Endothelial cell of umbilical vein (primary cell): ENCODE measurements at regions not wholly inside any gene's neighbourhood (a gene's known extent, or its start where the extent isn't known, plus 50 kb on each side); places are given as distances from the start of the nearest gene placed in this dataset.

Experiments used
- BruUV-seq: library from RNA; stranded (reverse); fragments of 400-500 nt; replicated peaks from 2 replicates; lab custom pipeline; 2021; lab: Mats Ljungman, UMichigan
- CTCF ChIA-PET: fragments of 300-600, 350-600 bp; sonication (Branson Sonifier 250); formaldehyde crosslinking; loops from one replicate; lab custom pipeline; 2021; ENCODE audit warnings: antibody characterized with exemption, inconsistent platforms; lab: Charles Lee
- POLR2A ChIA-PET: fragments of 300-600, 350-600 bp; sonication (Branson Sonifier 250); formaldehyde crosslinking; loops from one replicate; lab custom pipeline; 2021; ENCODE audit warnings: antibody characterized with exemption, inconsistent platforms; lab: Charles Lee
- DNase-seq: peaks from one replicate; pipeline ENCODE4 v3.0.0-alpha.2; 2011; ENCODE audit warnings: low read depth, low spot score
- FAIRE-seq: peaks from 2 replicates; lab custom pipeline; 2011; peaks lifted over from hg19 to GRCh38; lab: Jason Lieb, UNC
- H2AFZ ChIP-seq: 2 replicates; pipeline ENCODE4 v1.6.0; 2012; ENCODE audit warnings: low read depth, low read length, control low read depth, inconsistent platforms
- H3K27ac ChIP-seq: 2 replicates; pipeline ENCODE4 v1.5.1; 2011; ENCODE audit warnings: low read depth, mild to moderate bottlenecking, control low read depth, low read length, moderate library complexity; ENCODE audit not compliant: insufficient read depth
- H3K27me3 ChIP-seq, 2 experiments: 2 replicates each; pipeline versions ENCODE4 v1.6.0 to v1.6.1; 2011; ENCODE audit warnings: low read length in 2 of 2, mixed read lengths in 1 of 2; ENCODE audit not compliant: control insufficient read depth in 2 of 2, insufficient read depth in 2 of 2
- H3K36me3 ChIP-seq, 2 experiments: 2 replicates in 1 of 2; 3 replicates in 1 of 2; pipeline ENCODE4 v1.5.1; 2011; ENCODE audit warnings: low read length in 2 of 2, mild to moderate bottlenecking in 1 of 2, moderate library complexity in 1 of 2; ENCODE audit not compliant: control insufficient read depth in 2 of 2, insufficient read depth in 2 of 2; ENCODE audit errors: extremely low read depth in 1 of 2
- H3K4me1 ChIP-seq: 3 replicates; pipeline ENCODE4 v1.5.1; 2011; ENCODE audit warnings: mild to moderate bottlenecking, low read length; ENCODE audit not compliant: control insufficient read depth, insufficient read depth; ENCODE audit errors: extremely low read depth
- H3K4me2 ChIP-seq: 2 replicates; pipeline ENCODE4 v1.6.1; 2011; ENCODE audit warnings: low read length, control low read depth, mixed read lengths; ENCODE audit not compliant: insufficient read depth
- H3K4me3 ChIP-seq, 3 experiments: fragments of 200-600 bp in 1 of 3; sonication (generic), shearing (Covaris generic) in 1 of 3; replicated peaks in 1 of 3; 2 replicates each; pipeline ENCODE4 v1.5.1; 2011 to 2016; ENCODE audit warnings: control low read depth in 3 of 3, low read length in 3 of 3, mild to moderate bottlenecking in 2 of 3, inconsistent platforms in 1 of 3, low read depth in 1 of 3, moderate library complexity in 1 of 3; ENCODE audit not compliant: insufficient read depth in 1 of 3
- H3K79me2 ChIP-seq: 2 replicates; pipeline ENCODE4 v1.6.0; 2012; ENCODE audit warnings: low read length, inconsistent platforms; ENCODE audit not compliant: control insufficient read depth, insufficient read depth
- H3K9ac ChIP-seq: replicated peaks from 2 replicates; pipeline ENCODE3; 2011; ENCODE audit warnings: low read length, control low read depth; ENCODE audit not compliant: insufficient read depth; ENCODE audit errors: extremely low read depth
- H3K9me1 ChIP-seq: replicated peaks from 3 replicates; pipeline ENCODE4 v1.6.0; 2011; ENCODE audit warnings: mild to moderate bottlenecking, low read length; ENCODE audit not compliant: control insufficient read depth, insufficient read depth; ENCODE audit errors: extremely low read depth
- H3K9me3 ChIP-seq: replicated peaks from 2 replicates; pipeline ENCODE4 v1.5.1; 2012; ENCODE audit warnings: low read length, inconsistent platforms; ENCODE audit not compliant: control insufficient read depth, insufficient read depth
- H4K20me1 ChIP-seq: replicated peaks from 2 replicates; pipeline ENCODE3; 2011; ENCODE audit warnings: mild to moderate bottlenecking, low read length; ENCODE audit not compliant: control insufficient read depth, insufficient read depth; ENCODE audit errors: extremely low read depth
- EZH2 ChIP-seq: IDR thresholded peaks from 2 replicates; pipeline ENCODE4 v1.6.1; 2012; ENCODE audit warnings: borderline replicate concordance, low read depth, mild to moderate bottlenecking, moderate library complexity, low read length, inconsistent platforms; ENCODE audit not compliant: severe bottlenecking
- FOS ChIP-seq: IDR thresholded peaks from 2 replicates; pipeline ENCODE4 v1.6.1; 2011; ENCODE audit warnings: mild to moderate bottlenecking, low read length, moderate library complexity, borderline replicate concordance; ENCODE audit not compliant: insufficient read depth
- GATA2 ChIP-seq: IDR thresholded peaks from 2 replicates; pipeline ENCODE4 v1.7.0; 2011; ENCODE audit warnings: low read depth, mild to moderate bottlenecking, moderate library complexity, mixed read lengths, low read length; ENCODE audit not compliant: insufficient read length, insufficient read depth
- MYC ChIP-seq: IDR thresholded peaks from one replicate; pipeline ENCODE4 v1.6.1; 2011; ENCODE audit warnings: mild to moderate bottlenecking, low read depth, low read length
- dilution Hi-C: fragments of 300-500 bp; cut with MboI; formaldehyde crosslinking; loops from one replicate; pipeline ENCODE4 v1.15.0; 2019; ENCODE audit warnings: low sequenced_read_pairs; ENCODE audit not compliant: extremely low pct_ligation_motif_present
- intact Hi-C: fragments of 100-400 bp; cut with micrococcal nuclease; formaldehyde crosslinking; loops from one replicate; pipeline ENCODE4 v1.10.0; 2022
- TF ChIP-seq, protein P1 (sequence below): IDR thresholded peaks from 2 replicates; pipeline ENCODE4 v1.6.1; 2011; ENCODE audit not compliant: insufficient read depth, insufficient read length
- TF ChIP-seq, protein P2 (sequence below), 2 donors: IDR thresholded peaks; 1 replicate in 1 of 2; 2 replicates in 1 of 2; pipeline ENCODE4 v1.5.1; 2011; ENCODE audit warnings: low read length in 2 of 2, mild to moderate bottlenecking in 2 of 2, moderate library complexity in 2 of 2, control low read depth in 1 of 2, inconsistent platforms in 1 of 2, low read depth in 1 of 2; ENCODE audit not compliant: insufficient read depth in 1 of 2; ENCODE audit errors: extremely low read depth in 1 of 2

DNA sequence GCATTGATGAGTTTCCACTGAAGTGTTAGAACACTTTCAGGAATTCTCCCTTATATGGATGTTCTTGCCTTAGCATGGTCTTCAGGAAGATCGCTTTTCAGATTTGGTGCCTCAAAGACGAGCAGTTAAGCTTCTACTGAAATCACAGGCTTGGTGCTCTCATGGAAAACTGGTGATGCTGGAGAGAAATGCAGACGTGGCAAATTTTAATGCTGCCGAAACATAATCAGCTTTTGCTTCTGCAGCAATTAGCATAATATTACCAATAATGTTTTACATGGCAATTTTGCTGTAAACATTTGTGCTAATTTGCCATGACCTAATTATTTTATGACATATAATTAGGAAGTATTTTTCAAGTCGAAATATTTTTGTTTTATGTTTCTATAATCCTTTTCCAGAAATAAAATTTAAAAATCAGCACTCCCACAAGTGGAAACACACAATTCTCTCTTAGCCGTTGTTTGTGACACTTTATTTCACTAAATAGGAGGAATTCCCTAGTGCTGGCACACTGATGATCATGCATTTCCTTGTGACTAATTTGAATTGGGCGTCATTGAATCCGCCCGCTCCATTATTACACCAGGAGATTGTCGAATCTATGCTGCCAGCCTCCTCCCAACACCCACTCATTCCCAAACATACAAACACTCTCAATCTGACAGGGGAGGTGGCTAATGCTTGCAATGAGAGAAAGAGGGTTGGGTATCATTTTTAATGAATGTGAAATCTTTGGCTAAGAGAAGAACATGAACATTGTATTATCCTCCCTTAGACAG lies 506.8 kb upstream of the PPP2R3A start:
- Histone ChIP-seq H3K4me2 (no peak overlapping the region), H3K27ac (no peak overlapping the region), H4K20me1 (no peaks in the 10 kb centered on the region), H3K27me3 (no peaks in the 10 kb centered on the region), H3K9me3 (no peaks in the 10 kb centered on the region), H3K79me2 (no peaks in the 10 kb centered on the region), H3K4me1 (no peaks in the 10 kb centered on the region), H3K36me3 (no peaks in the 10 kb centered on the region), H3K9ac (no peak overlapping the region), H3K4me3 (no peak overlapping the region), H3K9me1 (no peaks in the 10 kb centered on the region), H2AFZ (no peak overlapping the region)
- no peak for TF ChIP-seq FOS
- TF ChIP-seq, protein P1, sequence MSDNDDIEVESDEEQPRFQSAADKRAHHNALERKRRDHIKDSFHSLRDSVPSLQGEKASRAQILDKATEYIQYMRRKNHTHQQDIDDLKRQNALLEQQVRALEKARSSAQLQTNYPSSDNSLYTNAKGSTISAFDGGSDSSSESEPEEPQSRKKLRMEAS: no peak
- no peak for TF ChIP-seq EZH2
- TF ChIP-seq, protein P2, sequence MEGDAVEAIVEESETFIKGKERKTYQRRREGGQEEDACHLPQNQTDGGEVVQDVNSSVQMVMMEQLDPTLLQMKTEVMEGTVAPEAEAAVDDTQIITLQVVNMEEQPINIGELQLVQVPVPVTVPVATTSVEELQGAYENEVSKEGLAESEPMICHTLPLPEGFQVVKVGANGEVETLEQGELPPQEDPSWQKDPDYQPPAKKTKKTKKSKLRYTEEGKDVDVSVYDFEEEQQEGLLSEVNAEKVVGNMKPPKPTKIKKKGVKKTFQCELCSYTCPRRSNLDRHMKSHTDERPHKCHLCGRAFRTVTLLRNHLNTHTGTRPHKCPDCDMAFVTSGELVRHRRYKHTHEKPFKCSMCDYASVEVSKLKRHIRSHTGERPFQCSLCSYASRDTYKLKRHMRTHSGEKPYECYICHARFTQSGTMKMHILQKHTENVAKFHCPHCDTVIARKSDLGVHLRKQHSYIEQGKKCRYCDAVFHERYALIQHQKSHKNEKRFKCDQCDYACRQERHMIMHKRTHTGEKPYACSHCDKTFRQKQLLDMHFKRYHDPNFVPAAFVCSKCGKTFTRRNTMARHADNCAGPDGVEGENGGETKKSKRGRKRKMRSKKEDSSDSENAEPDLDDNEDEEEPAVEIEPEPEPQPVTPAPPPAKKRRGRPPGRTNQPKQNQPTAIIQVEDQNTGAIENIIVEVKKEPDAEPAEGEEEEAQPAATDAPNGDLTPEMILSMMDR (IDR thresholded peaks at IDR 0.05; ENCODE audit: extremely low read depth in 1 of 2, insufficient read depth in 1 of 2, low read depth in 1 of 2, low read length in 2 of 2): no peak
- TF ChIP-seq GATA2: no peak
- TF ChIP-seq MYC: no peak
- ChIA-PET CTCF (no interaction called here), POLR2A (no interaction called here)
- BruUV-seq: no TSS peak
- DNase-seq: no peak
- dilution Hi-C loops (no loop called here), intact Hi-C loops (no loop called here)
- no peak for FAIRE-seq
